K562 (cell line): ENCODE measurements at regions not wholly inside any gene's neighbourhood (a gene's known extent, or its start where the extent isn't known, plus 50 kb on each side); places are given as distances from the start of the nearest gene placed in this dataset.

Experiments used
- ATAC-seq: fragments of 200-7000 bp; cut with Tn5 transposase; 3 replicates; pipeline ENCODE4 v1.9.1; 2020; ENCODE audit warnings: moderate library complexity
- BruUV-seq: library from RNA; stranded (reverse); fragments of 400-500 nt; replicated peaks from 2 replicates; lab custom pipeline; 2021; lab: Mats Ljungman, UMichigan
- CTCF ChIA-PET: fragments of 300-600 bp; formaldehyde crosslinking; extraction: SDS; loops from one replicate; lab custom pipeline; 2021; ENCODE audit warnings: low intra/inter-chr PET ratio; lab: Yijun Ruan, JAX
- POLR2A ChIA-PET: fragments of 300-600, 350-650 bp; sonication (Branson Sonifier 250); formaldehyde crosslinking; extraction: SDS; loops from one replicate; lab custom pipeline; 2021; ENCODE audit warnings: antibody characterized with exemption, inconsistent platforms; lab: Yijun Ruan, JAX
- DNase-seq, 4 experiments: peaks; one replicate each; pipeline versions ENCODE4 v3.0.0 to v3.0.0-alpha.2; 2011 to 2018; ENCODE audit warnings: low spot score in 3 of 4, mixed read lengths in 3 of 4; ENCODE audit errors: extremely low read depth in 1 of 4
- FAIRE-seq: peaks from 2 replicates; lab custom pipeline; 2011; peaks lifted over from hg19 to GRCh38; lab: Jason Lieb, UNC
- H2AFZ ChIP-seq: 2 replicates; pipeline ENCODE4 v1.6.0; 2011; ENCODE audit warnings: low read depth, low read length, control low read depth, inconsistent platforms
- H3K27ac ChIP-seq: fragments of 200-600 bp; 3 replicates; pipeline ENCODE4 v1.8.0; 2011; ENCODE audit warnings: low read depth, mild to moderate bottlenecking, control low read depth, inconsistent platforms, low read length, moderate library complexity, mixed read lengths; ENCODE audit errors: extremely low read depth
- H3K27me3 ChIP-seq, 2 experiments: fragments of 300-600 bp in 1 of 2; 2 replicates in 1 of 2; 3 replicates in 1 of 2; pipeline versions ENCODE4 v1.6.0 to v1.8.0; 2011; ENCODE audit warnings: inconsistent platforms in 2 of 2, low read length in 2 of 2, mild to moderate bottlenecking in 1 of 2, mixed read lengths in 1 of 2, moderate library complexity in 1 of 2; ENCODE audit not compliant: control insufficient read depth in 2 of 2, insufficient read depth in 2 of 2
- H3K36me3 ChIP-seq: fragments of 300-600 bp; 3 replicates; pipeline ENCODE4 v1.8.0; 2011; ENCODE audit warnings: mild to moderate bottlenecking, low read length, inconsistent platforms; ENCODE audit not compliant: control insufficient read depth, insufficient read depth
- H3K4me1 ChIP-seq, 2 experiments: fragments of 200-600 bp in 1 of 2; replicated peaks in 1 of 2; 2 replicates in 1 of 2; 3 replicates in 1 of 2; pipeline versions ENCODE4 v1.5.1 to v1.8.0; 2011; ENCODE audit warnings: inconsistent platforms in 2 of 2, low read length in 2 of 2, mild to moderate bottlenecking in 1 of 2, mixed read lengths in 1 of 2, moderate library complexity in 1 of 2; ENCODE audit not compliant: control insufficient read depth in 2 of 2, insufficient read depth in 2 of 2
- H3K4me2 ChIP-seq: 2 replicates; pipeline ENCODE4 v1.6.1; 2011; ENCODE audit warnings: low read length, control low read depth, inconsistent platforms, mixed read lengths; ENCODE audit not compliant: insufficient read depth
- H3K4me3 ChIP-seq: fragments of 200-600 bp; sonication (generic), shearing (Covaris generic); 2 replicates; pipeline ENCODE4 v1.5.1; 2016; ENCODE audit warnings: control low read depth, inconsistent platforms
- H3K79me2 ChIP-seq: fragments of 200-600 bp; 3 replicates; pipeline ENCODE4 v1.8.0; 2011; ENCODE audit warnings: low read length, inconsistent platforms; ENCODE audit not compliant: control insufficient read depth, insufficient read depth
- H3K9ac ChIP-seq, 2 experiments: 2 replicates each; pipeline versions ENCODE4 v1.6.0 to v1.6.1; 2011; ENCODE audit warnings: low read depth in 2 of 2, low read length in 2 of 2, control low read depth in 1 of 2, inconsistent platforms in 1 of 2, mild to moderate bottlenecking in 1 of 2, mixed read lengths in 1 of 2; ENCODE audit not compliant: insufficient read depth in 1 of 2
- H3K9me1 ChIP-seq: one replicate; pipeline ENCODE4 v1.6.0; 2011; ENCODE audit warnings: inconsistent platforms, mild to moderate bottlenecking, low read length, moderate library complexity; ENCODE audit not compliant: control insufficient read depth, insufficient read depth
- H3K9me3 ChIP-seq: replicated peaks from 2 replicates; pipeline ENCODE4 v1.5.1; 2011; ENCODE audit warnings: low read depth, low read length, inconsistent platforms; ENCODE audit not compliant: control insufficient read depth, insufficient read depth
- H4K20me1 ChIP-seq: replicated peaks from 2 replicates; pipeline ENCODE4 v1.6.1; 2011; ENCODE audit warnings: low read length, inconsistent platforms, mixed read lengths; ENCODE audit not compliant: control insufficient read depth, insufficient read depth
- ETS1 ChIP-seq: conservative IDR thresholded peaks from 2 replicates; pipeline ENCODE4 v1.6.1; 2011; ENCODE audit warnings: low read depth, mild to moderate bottlenecking, low read length; ENCODE audit not compliant: control insufficient read depth
- GTF2A2 ChIP-seq: IDR thresholded peaks from 2 replicates; pipeline ENCODE4 v1.6.1; 2016; ENCODE audit warnings: mild to moderate bottlenecking, missing genetic modification characterization, missing compliant biosample characterization
- KAT8 ChIP-seq: fragments of 450-650 bp; IDR thresholded peaks from 2 replicates; pipeline ENCODE4 v1.6.1; 2016; ENCODE audit warnings: low read depth, mild to moderate bottlenecking
- NCOA6 ChIP-seq: fragments of 450-650 bp; IDR thresholded peaks from 2 replicates; pipeline ENCODE4 v1.6.1; 2017; ENCODE audit warnings: mild to moderate bottlenecking
- NR0B1 ChIP-seq: fragments of 450-650 bp; IDR thresholded peaks from one replicate; pipeline ENCODE4 v1.6.1; 2018; ENCODE audit warnings: mild to moderate bottlenecking, moderate library complexity; ENCODE audit not compliant: partially characterized antibody
- REST ChIP-seq, 2 experiments: fragments of 450-650 bp; formaldehyde crosslinking in 1 of 2; IDR thresholded peaks; 2 replicates each; pipeline versions ENCODE4 v1.4.0 to v1.6.1; 2014 to 2020; ENCODE audit warnings: mild to moderate bottlenecking in 2 of 2, borderline replicate concordance in 1 of 2, low read depth in 1 of 2
- ZNF668 ChIP-seq: fragments of 250-450 bp; sonication (Bioruptor Pico); IDR thresholded peaks from 2 replicates; pipeline ENCODE4 v1.8.0; 2022; ENCODE audit warnings: mild to moderate bottlenecking, inconsistent platforms
- WGBS: fragments of 100-300 bp; shearing (Covaris generic); methylation state at CpG from one replicate; pipeline ENCODE4 v1.1.6; 2016; ENCODE audit warnings: low coverage, mixed read lengths; ENCODE audit not compliant: insufficient coverage; ENCODE audit errors: missing lambda C conversion rate; 5-methylcytosine and 5-hydroxymethylcytosine counted together
- in situ Hi-C: fragments of 300-500 bp; cut with MboI; formaldehyde crosslinking; loops from 4 replicates; pipeline ENCODE4 v1.15.0; 2018; ENCODE audit warnings: inconsistent platforms, mixed read lengths
- intact Hi-C: fragments of 100-400 bp; cut with micrococcal nuclease; formaldehyde crosslinking; loops from 2 replicates; pipeline ENCODE4 v1.14.2; 2022

GRCh38 chr11:28618416-28618815 is 510.2 kb downstream of the METTL15 start:
- in situ Hi-C loops: no loop called here
- no TSS peak for BruUV-seq
- CTCF ChIA-PET: no interaction called here
- H3K4me3 ChIP-seq: no peak overlapping the region
- no peaks in the 10 kb centered on the region for H3K4me1 ChIP-seq
- POLR2A ChIA-PET: no interaction called here
- FAIRE-seq (no peak), ATAC-seq (no peak), DNase-seq (no peak)
- no peak overlapping the region for H3K4me2 ChIP-seq
- H2AFZ ChIP-seq: no peak overlapping the region
- intact Hi-C loops: no loop called here
- H3K9me3 ChIP-seq: no peaks in the 10 kb centered on the region
- no peak overlapping the region for H3K27ac ChIP-seq
- H3K27me3 ChIP-seq: no peaks in the 10 kb centered on the region
- H3K79me2 ChIP-seq: no peaks in the 10 kb centered on the region
- WGBS: 0% methylated on average over 2 of the region's 2 CpGs
- H3K9ac ChIP-seq: no peak overlapping the region
- H4K20me1 ChIP-seq: no peaks in the 10 kb centered on the region
- H3K9me1 ChIP-seq: no peaks in the 10 kb centered on the region
- no peaks in the 10 kb centered on the region for H3K36me3 ChIP-seq
- no peak for TF ChIP-seq GTF2A2
- no peak for TF ChIP-seq KAT8
- no peak for TF ChIP-seq REST (IDR thresholded peaks at IDR 0.05; ENCODE audit: borderline replicate concordance)
- TF ChIP-seq REST (CRISPR knock-in tag; IDR thresholded peaks at IDR 0.05; ENCODE audit: low read depth): no peak
- TF ChIP-seq NR0B1: no peak
- no peak for TF ChIP-seq NCOA6
- TF ChIP-seq ETS1: no peak
- no peak for TF ChIP-seq ZNF668
